GM21526 (cell line): ENCODE measurements at regions not wholly inside any gene's neighbourhood (a gene's known extent, or its start where the extent isn't known, plus 50 kb on each side); places are given as distances from the start of the nearest gene placed in this dataset.

Experiments
- ATAC-seq: cut with Tn5 transposase; IDR thresholded peaks from one replicate; pipeline ENCODE4 v1.9.1; 2021; ENCODE audit warnings: moderate library complexity; ENCODE audit not compliant: unreplicated experiment, low FRiP score

GRCh38 chr2:234344012-234344411 is 152.9 kb downstream of the ARL4C start:
- no peak for ATAC-seq

- ATAC-seq: no peak
Observed at GRCh38 chr2:234343372-234343771, 153.5 kb downstream of the ARL4C start.

- ATAC-seq: no peak
Observed at GRCh38 chr2:234341306-234341985, 155.4 kb downstream of the ARL4C start.

GRCh38 chr2:234339501-234339900 is 157.4 kb downstream of the ARL4C start:
- no peak for ATAC-seq

- no peak for ATAC-seq
Observed at GRCh38 chr2:234339011-234339410, 157.9 kb downstream of the ARL4C start.

- ATAC-seq: no peak
Observed at GRCh38 chr2:234335661-234336228, 161.1 kb downstream of the ARL4C start.

- ATAC-seq: no peak
Observed at GRCh38 chr2:234334756-234335155, 162.1 kb downstream of the ARL4C start.

GRCh38 chr2:234334151-234334550 is 162.7 kb downstream of the ARL4C start:
- no peak for ATAC-seq

GRCh38 chr2:234333168-234334130 is 163.4 kb downstream of the ARL4C start:
- no peak for ATAC-seq

GRCh38 chr2:234331966-234332365 is 164.9 kb downstream of the ARL4C start:
- no peak for ATAC-seq

- ATAC-seq: no peak
Observed at GRCh38 chr2:234331566-234331965, 165.3 kb downstream of the ARL4C start.

- ATAC-seq: no peak
Observed at GRCh38 chr2:234330902-234331301, 166.0 kb downstream of the ARL4C start.

GRCh38 chr2:234329202-234329960 is 167.5 kb downstream of the ARL4C start:
- no peak for ATAC-seq

GRCh38 chr2:234328444-234328990 is 168.4 kb downstream of the ARL4C start:
- no peak for ATAC-seq

- ATAC-seq: no peak
Observed at GRCh38 chr2:234326694-234327093, 170.2 kb downstream of the ARL4C start.

GRCh38 chr2:234324116-234324515 is 172.8 kb downstream of the ARL4C start:
- no peak for ATAC-seq

GRCh38 chr2:234322766-234323465 is 174.0 kb downstream of the ARL4C start:
- no peak for ATAC-seq

GRCh38 chr2:234320066-234320465 is 176.8 kb downstream of the ARL4C start:
- ATAC-seq: no peak

GRCh38 chr2:234318361-234318760 is 178.5 kb downstream of the ARL4C start:
- ATAC-seq: no peak

GRCh38 chr2:234313558-234313957 is 183.3 kb downstream of the ARL4C start:
- ATAC-seq: no peak
